ENCODE measurements at regions not wholly inside any gene's neighbourhood (a gene's known extent, or its start where the extent isn't known, plus 50 kb on each side); places are given as distances from the start of the nearest gene placed in this dataset.

- no peak for TF ChIP-seq CTCF (IDR thresholded peaks at IDR 0.05)
- no peak for TF ChIP-seq POLR2A (IDR thresholded peaks at IDR 0.05)
Measured at GRCh38 chr5:155068616-155069100, 55.1 kb downstream of the KIF4B start.
